Activated CD4-positive, CD25-positive, alpha-beta regulatory T cell treated with anti-CD3 and anti-CD28 coated beads, Interleukin-2, amount 50 U/mL, for 16 hours (primary cell): ENCODE measurements at regions not wholly inside any gene's neighbourhood (a gene's known extent, or its start where the extent isn't known, plus 50 kb on each side); places are given as distances from the start of the nearest gene placed in this dataset.

Experiments used
- DNase-seq: peaks from one replicate; pipeline ENCODE4 v3.0.0-alpha.2; 2020; ENCODE audit warnings: low read depth, low spot score

DNA sequence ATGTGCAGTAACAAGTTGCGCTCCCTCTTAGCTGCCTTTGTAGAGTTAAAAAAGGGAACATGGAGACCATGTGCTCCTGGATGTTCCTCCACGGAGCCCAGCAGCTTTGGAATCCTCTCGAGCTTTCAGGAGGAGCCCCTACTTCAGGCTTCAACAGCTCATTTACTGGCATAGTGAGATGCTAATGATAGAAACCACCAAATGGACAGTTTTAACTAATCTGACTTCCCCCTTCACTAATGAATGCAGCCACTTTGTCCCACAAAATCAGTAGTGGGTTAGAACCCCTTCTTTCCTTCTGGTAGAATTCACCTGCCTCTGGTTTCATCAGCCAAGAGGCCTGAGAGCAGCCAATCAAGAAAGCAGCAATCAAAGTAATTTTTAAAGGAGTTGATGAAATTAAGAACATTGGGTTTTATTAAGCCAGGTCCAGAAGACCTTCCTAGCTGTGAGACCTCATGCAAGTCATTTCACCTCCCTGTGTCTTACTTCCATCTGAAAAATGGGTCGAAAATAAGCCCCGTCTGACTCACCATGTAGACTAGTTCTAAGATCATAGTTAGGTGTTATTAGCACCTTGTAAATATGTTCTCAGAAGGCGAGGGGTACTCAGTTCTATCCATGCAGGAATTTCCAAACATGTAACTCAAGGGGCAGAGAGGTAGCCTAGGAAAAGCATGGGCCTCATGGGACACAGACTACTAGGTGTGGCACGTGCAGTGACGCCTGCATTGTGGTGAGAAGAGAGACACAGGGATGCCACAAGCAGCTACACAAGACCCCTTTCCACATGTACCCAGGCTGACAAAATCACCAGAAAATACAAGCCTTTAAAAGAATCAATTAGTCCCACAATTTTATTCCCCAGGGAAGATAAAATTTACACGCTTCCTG is 179.7 kb upstream of the LPP start:
- DNase-seq: no peak

GRCh38 chr3:187974871-187975271 is 179.1 kb upstream of the LPP start:
- no peak for DNase-seq

DNA sequence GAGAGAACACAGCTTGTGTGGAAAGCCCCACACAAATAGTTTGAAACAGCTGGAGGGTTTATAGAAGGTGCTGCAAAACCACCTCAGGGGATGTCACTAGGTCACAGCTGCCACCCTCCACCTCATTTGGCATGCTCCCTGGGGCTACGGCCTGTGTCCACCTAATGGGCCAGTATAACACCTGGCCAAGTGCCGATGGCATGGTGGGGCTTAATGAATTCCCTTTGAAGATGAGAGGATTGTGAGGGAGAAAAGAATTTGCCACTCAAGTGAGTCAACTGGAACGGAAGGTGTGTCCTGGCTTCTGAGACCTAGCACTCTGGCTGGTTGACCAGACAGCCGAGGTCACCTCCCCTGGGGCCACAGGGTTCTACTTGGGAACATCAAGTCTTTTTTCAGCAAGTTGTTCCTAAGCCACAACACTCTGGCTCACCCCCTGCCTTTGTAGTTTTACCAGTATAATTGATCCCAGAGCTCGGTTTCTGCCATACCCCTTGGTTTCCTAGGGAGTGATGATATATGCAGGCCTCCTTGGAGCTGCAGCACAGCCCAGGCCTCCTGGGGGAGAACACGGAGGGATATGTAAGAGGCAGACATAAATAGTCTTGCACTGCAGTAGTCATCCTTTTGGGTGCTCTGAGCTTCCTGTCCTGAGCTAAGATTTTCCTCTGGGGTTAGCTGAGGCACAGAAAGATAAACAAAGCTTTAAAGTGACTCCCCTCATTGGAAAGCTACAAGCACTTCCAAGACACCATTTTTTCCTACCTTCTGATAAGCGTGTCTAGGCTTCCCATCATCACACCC is 178.2 kb upstream of the LPP start:
- no peak for DNase-seq

DNA sequence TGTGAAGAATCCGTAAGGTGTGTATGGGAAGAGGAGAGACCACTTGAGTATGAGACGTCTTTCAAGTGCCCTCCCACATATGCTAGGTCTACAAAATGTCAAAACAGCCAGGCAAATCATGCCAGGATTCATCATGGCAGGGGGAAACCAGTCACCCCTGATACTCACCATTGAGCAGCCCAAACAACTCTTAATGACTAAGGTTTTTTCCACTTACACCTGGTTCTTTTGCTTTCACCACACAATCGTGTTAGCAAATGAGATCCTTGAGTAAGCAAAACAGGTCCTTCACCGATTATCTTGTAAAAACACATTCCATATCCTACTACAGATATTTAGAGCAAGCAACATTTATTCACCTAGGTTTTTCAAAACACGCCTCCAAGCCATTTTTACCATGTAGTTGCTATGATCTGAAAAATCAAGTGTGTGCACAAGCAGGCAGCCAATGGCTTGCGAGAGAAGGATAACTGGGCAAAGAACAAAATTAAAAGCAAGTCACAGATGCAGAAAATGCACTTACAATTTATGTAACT is 177.5 kb upstream of the LPP start:
- no peak for DNase-seq

- no peak for DNase-seq
Observed at GRCh38 chr3:187977659-187978058, 176.3 kb upstream of the LPP start.

DNA sequence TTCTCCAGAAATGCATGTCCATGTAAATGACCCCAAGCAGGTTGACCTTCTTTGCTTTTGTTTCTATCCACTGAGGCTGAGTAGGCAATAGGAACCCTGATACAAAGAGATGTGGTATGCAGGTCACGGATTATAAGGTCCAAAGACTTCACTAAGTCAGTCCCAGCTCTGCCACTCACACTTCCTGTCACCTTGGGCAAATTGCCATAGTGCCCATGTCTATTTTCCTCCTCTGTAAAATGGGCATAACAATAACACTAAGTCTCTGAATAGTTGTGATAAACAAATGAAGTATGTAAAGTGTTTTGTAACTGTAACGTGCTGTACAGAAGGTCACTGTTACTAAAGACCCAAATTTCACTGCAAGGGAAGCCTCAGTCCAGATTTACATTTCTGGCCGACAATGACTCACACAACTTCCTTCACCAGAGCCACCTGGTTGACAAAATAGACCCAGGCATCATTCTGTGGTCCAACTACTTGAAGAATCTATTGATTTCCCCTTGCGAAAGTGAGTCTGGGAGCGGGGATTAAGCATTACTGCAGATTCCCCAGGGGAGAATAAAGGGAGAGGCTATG is 175.4 kb upstream of the LPP start:
- DNase-seq: no peak

- DNase-seq: no peak
Observed at GRCh38 chr3:187979564-187979963, 174.4 kb upstream of the LPP start.

DNA sequence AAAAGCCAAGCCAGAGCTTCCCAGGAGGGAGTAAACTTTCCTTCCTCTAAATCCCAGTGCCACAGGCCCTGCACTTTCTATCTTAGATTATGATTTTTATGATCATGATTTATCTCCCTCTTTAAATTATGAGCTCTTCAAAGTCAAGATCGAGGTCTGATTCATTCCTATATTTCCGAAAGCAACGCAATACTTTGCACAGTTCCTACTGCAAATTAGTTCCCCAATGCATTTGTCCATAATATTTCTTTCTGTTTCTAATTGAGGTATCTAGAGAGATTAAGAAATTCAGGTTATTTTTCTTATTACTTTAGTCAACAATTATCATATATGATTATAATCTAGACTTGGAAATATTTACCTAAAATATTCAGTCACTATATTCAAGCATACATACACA is 173.1 kb upstream of the LPP start:
- DNase-seq: no peak

- DNase-seq: no peak
Observed at GRCh38 chr3:187982142-187982541, 171.8 kb upstream of the LPP start.

DNA sequence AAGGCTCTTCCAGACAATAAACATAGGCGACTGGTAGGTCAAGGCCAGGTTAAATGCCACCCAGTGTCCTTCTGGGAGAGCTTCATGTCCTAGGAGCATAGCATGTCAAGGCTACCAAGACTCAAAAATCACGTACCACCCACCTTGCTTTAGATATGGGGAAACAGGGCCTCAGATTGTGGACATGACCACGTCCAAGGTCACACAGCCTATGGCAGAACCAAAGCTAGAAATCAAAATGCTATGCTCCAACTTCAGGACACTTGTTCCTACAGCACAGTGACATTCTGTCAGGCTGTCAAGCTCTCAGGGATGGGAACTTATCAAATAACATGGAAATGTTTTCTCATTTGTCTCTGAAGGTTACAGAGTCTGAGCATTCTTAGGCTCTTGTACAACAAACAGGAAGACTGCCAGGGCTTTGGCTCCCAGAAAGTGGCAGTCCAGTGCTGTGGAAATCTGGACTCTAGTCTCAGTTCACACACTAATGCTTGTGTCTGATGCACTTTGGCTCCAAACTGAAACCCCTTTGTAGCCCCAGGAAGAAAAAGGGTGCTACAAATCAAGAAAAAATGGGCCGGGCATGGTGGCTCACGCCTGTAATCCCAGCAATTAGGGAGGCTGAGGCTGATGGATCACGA is 170.4 kb upstream of the LPP start:
- no peak for DNase-seq

DNA sequence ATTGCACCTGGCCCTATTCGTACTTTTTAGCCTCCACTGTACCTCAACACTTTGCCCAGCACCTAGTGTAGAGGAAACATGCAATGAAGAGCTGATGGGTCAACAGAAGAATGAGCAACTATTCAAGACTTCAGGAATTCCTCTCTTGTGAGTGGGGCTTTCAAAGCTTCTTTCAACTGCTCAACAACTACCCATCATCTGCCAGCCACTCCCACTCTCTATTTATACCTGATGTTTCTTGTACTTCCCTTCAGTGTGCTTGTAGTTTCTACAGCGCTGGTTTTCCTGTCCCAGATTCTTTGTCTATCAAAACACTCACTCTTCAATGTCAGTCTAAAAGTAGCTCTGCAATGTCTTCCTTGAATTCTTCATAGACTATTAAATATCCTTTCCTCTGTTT is 168.3 kb upstream of the LPP start:
- DNase-seq: no peak

GRCh38 chr3:187986514-187986934 is 167.4 kb upstream of the LPP start:
- DNase-seq: no peak

DNA sequence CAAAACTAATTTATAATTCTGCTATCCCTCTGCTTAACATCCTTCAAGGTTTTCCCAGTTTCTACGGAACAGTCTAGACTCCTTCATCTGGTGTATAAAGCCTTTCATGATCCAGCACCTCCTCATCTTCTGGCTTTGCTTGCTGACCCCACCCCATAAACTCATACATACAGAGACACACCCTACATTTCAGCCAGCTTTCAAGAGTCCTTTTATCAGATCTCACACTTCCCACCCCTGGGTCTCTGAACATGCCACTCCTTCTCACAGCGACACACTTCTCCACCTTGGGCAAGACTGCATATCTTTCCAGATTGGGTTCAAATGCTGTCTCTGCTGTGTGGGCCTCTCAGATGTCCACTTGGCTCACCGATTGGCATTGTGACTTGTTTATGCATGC is 166.8 kb upstream of the LPP start:
- no peak for DNase-seq

DNA sequence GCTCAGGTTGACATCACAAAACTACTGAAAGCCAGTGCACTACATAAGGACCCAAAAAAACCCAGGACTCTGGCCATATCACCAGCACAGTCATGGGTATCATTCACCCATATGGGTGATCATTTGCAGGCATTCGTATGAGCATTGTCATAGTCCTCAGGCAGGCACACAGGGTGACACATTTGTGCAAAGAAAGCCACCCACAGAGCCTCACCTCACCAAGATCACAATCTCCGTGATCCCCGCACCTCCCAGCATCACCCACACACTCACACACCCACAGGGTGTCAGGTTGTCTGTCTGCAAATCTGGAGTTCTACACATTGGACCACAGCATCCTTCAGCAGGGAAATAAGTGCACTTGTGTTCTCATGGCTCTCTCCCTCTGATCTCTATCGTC is 166.0 kb upstream of the LPP start:
- no peak for DNase-seq

- DNase-seq: no peak
Observed at GRCh38 chr3:187989575-187990153, 164.3 kb upstream of the LPP start.

- no peak for DNase-seq
Observed at GRCh38 chr3:187992609-187993008, 161.3 kb upstream of the LPP start.

GRCh38 chr3:187994221-187995042 is 159.5 kb upstream of the LPP start:
- DNase-seq: no peak

GRCh38 chr3:187995043-187995400 is 158.9 kb upstream of the LPP start:
- DNase-seq: no peak

- DNase-seq: no peak
Observed at GRCh38 chr3:187995667-187996066, 158.3 kb upstream of the LPP start.

GRCh38 chr3:187996609-187997008 is 157.3 kb upstream of the LPP start:
- no peak for DNase-seq

GRCh38 chr3:187997490-187997889 is 156.5 kb upstream of the LPP start:
- DNase-seq: no peak
